ENCODE measurements at regions not wholly inside any gene's neighbourhood (a gene's known extent, or its start where the extent isn't known, plus 50 kb on each side); places are given as distances from the start of the nearest gene placed in this dataset.

GRCh38 chr5:3531320-3531986, 64.2 kb upstream of the IRX1 start:
- ATAC-seq (no peak), DNase-seq (ENCODE audit: low read depth, low spot score) (no peak), FAIRE-seq (no peak)
- H3K4me1 ChIP-seq (ENCODE audit: control insufficient read depth, insufficient read depth, low read length), result no peaks in the 10 kb centered on the region
- no peak overlapping the region for H3K9ac ChIP-seq (ENCODE audit: control insufficient read depth, insufficient read depth, low read length)
- no peaks in the 10 kb centered on the region for H4K20me1 ChIP-seq (ENCODE audit: control insufficient read depth, insufficient read depth)
- no peak overlapping the region for H3K27ac ChIP-seq (ENCODE audit: control insufficient read depth, insufficient read depth)
- POLR2A ChIA-PET, result no interaction called here
- H3K4me3 ChIP-seq, result no peak overlapping the region
- no peaks in the 10 kb centered on the region for H3K27me3 ChIP-seq (replicated peaks in 1 of 2; ENCODE audit: control insufficient read depth in 2 of 2, insufficient read depth in 2 of 2, low read length in 1 of 2)
- H3K9me3 ChIP-seq (replicated peaks; ENCODE audit: control insufficient read depth, insufficient read depth, low read length), result no peaks in the 10 kb centered on the region
- no TSS peak for BruUV-seq (replicated peaks)
- no peak for TF ChIP-seq CEBPZ (IDR thresholded peaks at IDR 0.05; ENCODE audit: low read depth, low read length)
- TF ChIP-seq BRCA1 (IDR thresholded peaks at IDR 0.05; ENCODE audit: low read depth, low read length), result no peak
- no peak for TF ChIP-seq CHD1 (IDR thresholded peaks at IDR 0.05; ENCODE audit: low read depth, low read length)
- no peak for TF ChIP-seq WRNIP1 (IDR thresholded peaks at IDR 0.05; ENCODE audit: borderline replicate concordance, low read depth, low read length)
- TF ChIP-seq MEF2B (IDR thresholded peaks at IDR 0.05; ENCODE audit: partially characterized antibody, poor library complexity, severe bottlenecking), result no peak
- no peak for TF ChIP-seq ZBTB11 (CRISPR knock-in tag; IDR thresholded peaks at IDR 0.05)
- no peak for TF ChIP-seq ELK1 (IDR thresholded peaks at IDR 0.05; ENCODE audit: low read depth, low read length)
- TF ChIP-seq HDAC2 (IDR thresholded peaks at IDR 0.05), result no peak
- no peak for TF ChIP-seq HDGF (IDR thresholded peaks at IDR 0.05)
- TF ChIP-seq NRF1 (conservative IDR thresholded peaks at IDR 0.05; ENCODE audit: low read depth, low read length), result no peak
- no peak for TF ChIP-seq EED (IDR thresholded peaks at IDR 0.05; ENCODE audit: low read depth)
- TF ChIP-seq RELB (IDR thresholded peaks at IDR 0.05; ENCODE audit: low read depth), result no peak
- SMC1A ChIA-PET (ENCODE audit: uncharacterized antibody, unreplicated experiment), result no interaction called here
- WGBS (ENCODE audit: insufficient coverage, insufficient replicate concordance, low lambda C conversion rate, missing lambda C conversion rate), result 16% methylated on average over 8 of the region's 8 CpGs
- CTCF ChIA-PET, result no interaction called here
- in situ Hi-C loops (cut with MboI) (no loop called here), intact Hi-C loops (cut with micrococcal nuclease; ENCODE audit: unreplicated experiment) (no loop called here)
- no peak overlapping the region for H3K4me2 ChIP-seq (ENCODE audit: control insufficient read depth, insufficient read depth)
- no peaks in the 10 kb centered on the region for H3K79me2 ChIP-seq (ENCODE audit: control insufficient read depth, insufficient read depth, low read length)
- RAD21 ChIA-PET (ENCODE audit: unreplicated experiment), result no interaction called here
- no peak overlapping the region for H2AFZ ChIP-seq (ENCODE audit: control insufficient read depth, low read depth, low read length)
- no peaks in the 10 kb centered on the region for H3K36me3 ChIP-seq (ENCODE audit: control insufficient read depth in 2 of 2, insufficient read depth in 2 of 2, low read length in 1 of 2)
